ENCODE measurements at regions not wholly inside any gene's neighbourhood (a gene's known extent, or its start where the extent isn't known, plus 50 kb on each side); places are given as distances from the start of the nearest gene placed in this dataset.

DNA sequence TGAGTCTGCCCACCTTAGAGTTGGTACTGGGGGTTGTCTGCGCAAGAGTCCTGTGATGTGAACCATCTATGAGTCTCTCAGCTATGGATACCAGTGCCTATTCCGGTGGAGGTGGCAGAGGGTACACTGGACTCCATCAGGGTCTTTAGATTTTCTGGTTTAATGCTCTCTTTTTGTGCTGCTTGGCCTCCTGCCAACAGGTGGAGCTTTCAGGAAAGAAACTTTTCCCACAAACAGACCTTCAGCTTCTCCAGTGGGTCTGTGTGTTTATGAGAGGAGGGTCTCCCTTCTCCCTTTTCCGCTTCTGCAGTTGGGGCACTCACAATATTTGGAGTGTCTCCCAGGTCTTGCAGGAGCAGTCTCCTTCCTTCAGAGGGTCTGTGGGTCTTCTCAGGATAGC, 1721.9 kb upstream of the SLC39A10 start:
- no peak overlapping the region for H3K27ac ChIP-seq
- no peaks in the 10 kb centered on the region for H3K36me3 ChIP-seq (replicated peaks; ENCODE audit: insufficient read depth, low read depth)
- no peak overlapping the region for H2AFZ ChIP-seq
- 91% methylated on average over 3 of the region's 3 CpGs for WGBS (ENCODE audit: low lambda C conversion rate, missing lambda C conversion rate)
- H3K27me3 ChIP-seq: no peaks in the 10 kb centered on the region
- H3K9me2 ChIP-seq (replicated peaks; ENCODE audit: insufficient read depth): no peaks in the 10 kb centered on the region
- no peak overlapping the region for H3K4me3 ChIP-seq
- H4K20me1 ChIP-seq (ENCODE audit: insufficient read depth, poor library complexity, severe bottlenecking): no peaks in the 10 kb centered on the region
- no peak overlapping the region for H3K4me2 ChIP-seq
- no peaks in the 10 kb centered on the region for H3K9me3 ChIP-seq (ENCODE audit: low read depth)
- H3K79me2 ChIP-seq: no peaks in the 10 kb centered on the region
- no peaks in the 10 kb centered on the region for H3K4me1 ChIP-seq (ENCODE audit: insufficient read depth)
- no peak for DNase-seq (ENCODE audit: low spot score)
- TF ChIP-seq EZH2 (IDR thresholded peaks at IDR 0.05; ENCODE audit: borderline replicate concordance) (no peak), EZH2phosphoT487 (IDR thresholded peaks at IDR 0.05; ENCODE audit: low read depth, severe bottlenecking, unreplicated experiment) (no peak), CTCF (IDR thresholded peaks at IDR 0.05; ENCODE audit: poor library complexity) (no peak)

DNA sequence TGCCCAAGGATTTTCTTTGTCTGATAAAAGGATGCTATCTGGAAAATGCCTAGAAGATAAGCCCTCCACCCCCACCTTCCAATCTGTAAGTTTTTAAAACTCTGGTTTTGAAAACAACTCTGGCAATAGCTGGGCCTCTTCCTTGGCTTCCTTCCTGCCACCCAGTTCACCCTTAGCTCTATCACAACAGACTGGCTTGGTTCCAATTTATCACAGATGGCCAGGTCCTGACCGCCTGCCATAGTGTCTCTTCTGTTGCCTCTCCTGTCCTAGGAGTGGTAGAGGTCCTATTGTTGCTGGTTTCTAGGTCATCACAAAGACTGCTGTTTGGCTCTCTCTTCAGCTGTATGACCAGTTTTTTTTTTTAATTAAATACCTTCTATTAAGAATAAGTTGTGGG, 1727.9 kb upstream of the SLC39A10 start:
- H3K4me3 ChIP-seq: no peak overlapping the region
- H3K79me2 ChIP-seq: no peaks in the 10 kb centered on the region
- no peak overlapping the region for H2AFZ ChIP-seq
- no peak for DNase-seq (ENCODE audit: low spot score)
- no peaks in the 10 kb centered on the region for H3K4me1 ChIP-seq (ENCODE audit: insufficient read depth)
- no peak for TF ChIP-seq CTCF (IDR thresholded peaks at IDR 0.05; ENCODE audit: poor library complexity)
- TF ChIP-seq EZH2phosphoT487 (IDR thresholded peaks at IDR 0.05; ENCODE audit: low read depth, severe bottlenecking, unreplicated experiment): no peak
- no peak for TF ChIP-seq EZH2 (IDR thresholded peaks at IDR 0.05; ENCODE audit: borderline replicate concordance)
- no peaks in the 10 kb centered on the region for H3K27me3 ChIP-seq
- no peaks in the 10 kb centered on the region for H3K36me3 ChIP-seq (replicated peaks; ENCODE audit: insufficient read depth, low read depth)
- 95% methylated on average over 1 of the region's 1 CpG for WGBS (ENCODE audit: low lambda C conversion rate, missing lambda C conversion rate)
- H3K4me2 ChIP-seq: no peak overlapping the region
- no peaks in the 10 kb centered on the region for H3K9me2 ChIP-seq (replicated peaks; ENCODE audit: insufficient read depth)
- no peak overlapping the region for H3K27ac ChIP-seq
- H4K20me1 ChIP-seq (ENCODE audit: insufficient read depth, poor library complexity, severe bottlenecking): no peaks in the 10 kb centered on the region
- H3K9me3 ChIP-seq (ENCODE audit: low read depth): no peaks in the 10 kb centered on the region

GRCh38 chr2:193907561-193907960, 1712.8 kb upstream of the TMEFF2 start:
- Histone ChIP-seq H3K9me3 (ENCODE audit: low read depth) (no peaks in the 10 kb centered on the region), H3K27me3 (no peaks in the 10 kb centered on the region), H3K27ac (no peak overlapping the region), H3K4me2 (no peak overlapping the region), H4K20me1 (ENCODE audit: insufficient read depth, poor library complexity, severe bottlenecking) (no peaks in the 10 kb centered on the region), H3K9me2 (replicated peaks; ENCODE audit: insufficient read depth) (no peaks in the 10 kb centered on the region), H3K79me2 (no peaks in the 10 kb centered on the region), H3K4me1 (ENCODE audit: insufficient read depth) (no peaks in the 10 kb centered on the region), H3K4me3 (no peak overlapping the region), H2AFZ (no peak overlapping the region), H3K36me3 (replicated peaks; ENCODE audit: insufficient read depth, low read depth) (no peaks in the 10 kb centered on the region)
- no peak for TF ChIP-seq CTCF (IDR thresholded peaks at IDR 0.05; ENCODE audit: poor library complexity)
- TF ChIP-seq EZH2phosphoT487 (IDR thresholded peaks at IDR 0.05; ENCODE audit: low read depth, severe bottlenecking, unreplicated experiment): no peak
- TF ChIP-seq EZH2 (IDR thresholded peaks at IDR 0.05; ENCODE audit: borderline replicate concordance): no peak
- DNase-seq (ENCODE audit: low spot score): no peak
- 91% methylated on average over 1 of the region's 1 CpG for WGBS (ENCODE audit: low lambda C conversion rate, missing lambda C conversion rate)

- no peaks in the 10 kb centered on the region for H3K9me3 ChIP-seq (ENCODE audit: low read depth)
- no peak overlapping the region for H3K27ac ChIP-seq
- DNase-seq (ENCODE audit: low spot score): no peak
- H3K79me2 ChIP-seq: no peaks in the 10 kb centered on the region
- H3K9me2 ChIP-seq (replicated peaks; ENCODE audit: insufficient read depth): no peaks in the 10 kb centered on the region
- TF ChIP-seq CTCF (IDR thresholded peaks at IDR 0.05; ENCODE audit: poor library complexity): no peak
- no peak for TF ChIP-seq EZH2phosphoT487 (IDR thresholded peaks at IDR 0.05; ENCODE audit: low read depth, severe bottlenecking, unreplicated experiment)
- TF ChIP-seq EZH2 (IDR thresholded peaks at IDR 0.05; ENCODE audit: borderline replicate concordance): no peak
- H3K27me3 ChIP-seq: no peaks in the 10 kb centered on the region
- no peaks in the 10 kb centered on the region for H3K4me1 ChIP-seq (ENCODE audit: insufficient read depth)
- no peak overlapping the region for H2AFZ ChIP-seq
- no peaks in the 10 kb centered on the region for H4K20me1 ChIP-seq (ENCODE audit: insufficient read depth, poor library complexity, severe bottlenecking)
- no peak overlapping the region for H3K4me2 ChIP-seq
- no peaks in the 10 kb centered on the region for H3K36me3 ChIP-seq (replicated peaks; ENCODE audit: insufficient read depth, low read depth)
- H3K4me3 ChIP-seq: no peak overlapping the region
- WGBS (ENCODE audit: low lambda C conversion rate, missing lambda C conversion rate): 84% methylated on average over 3 of the region's 3 CpGs
Measured at GRCh38 chr2:193900292-193900691, 1705.6 kb upstream of the TMEFF2 start.

All from hepatocyte (in vitro differentiated cells).